IMR-90 (cell line): ENCODE measurements at regions not wholly inside any gene's neighbourhood (a gene's known extent, or its start where the extent isn't known, plus 50 kb on each side); places are given as distances from the start of the nearest gene placed in this dataset.

Source experiments
- CEBPB ChIP-seq: IDR thresholded peaks from 2 replicates; pipeline ENCODE4 v1.6.1; 2012; ENCODE audit warnings: low read depth, low read length, improper control_type of control experiment
- CTCF ChIP-seq: conservative IDR thresholded peaks from 2 replicates; pipeline ENCODE4 v1.5.1; 2012; ENCODE audit warnings: mild to moderate bottlenecking, low read depth, low read length, improper control_type of control experiment
- FOS ChIP-seq: fragments of 150-350 bp; IDR thresholded peaks from 2 replicates; pipeline ENCODE4 v1.6.1; 2016; ENCODE audit warnings: low read depth, low read length
- MAZ ChIP-seq: IDR thresholded peaks from 2 replicates; pipeline ENCODE4 v1.6.1; 2012; ENCODE audit warnings: low read depth, mild to moderate bottlenecking, low read length, improper control_type of control experiment, moderate library complexity, borderline replicate concordance
- POLR2A ChIP-seq: IDR thresholded peaks from 2 replicates; pipeline ENCODE4 v1.6.1; 2012; ENCODE audit warnings: mild to moderate bottlenecking, low read depth, low read length
- RCOR1 ChIP-seq: IDR thresholded peaks from 2 replicates; pipeline ENCODE4 v1.6.1; 2012; ENCODE audit warnings: mild to moderate bottlenecking, low read length, improper control_type of control experiment; ENCODE audit not compliant: insufficient replicate concordance
- SMC3 ChIP-seq: fragments of 150-350 bp; IDR thresholded peaks from 2 replicates; pipeline ENCODE4 v1.6.1; 2016; ENCODE audit warnings: low read depth, mild to moderate bottlenecking, antibody characterized with exemption, low read length, moderate library complexity
- TF ChIP-seq, protein P1 (sequence below): fragments of 150-350 bp; IDR thresholded peaks from 2 replicates; pipeline ENCODE4 v1.6.1; 2017; ENCODE audit warnings: mild to moderate bottlenecking, antibody characterized with exemption, low read length, low read depth

- TF ChIP-seq CTCF (no peak), FOS (no peak), RCOR1 (no peak), MAZ (no peak), SMC3 (no peak), POLR2A (no peak), CEBPB (no peak)
- TF ChIP-seq, protein P1, sequence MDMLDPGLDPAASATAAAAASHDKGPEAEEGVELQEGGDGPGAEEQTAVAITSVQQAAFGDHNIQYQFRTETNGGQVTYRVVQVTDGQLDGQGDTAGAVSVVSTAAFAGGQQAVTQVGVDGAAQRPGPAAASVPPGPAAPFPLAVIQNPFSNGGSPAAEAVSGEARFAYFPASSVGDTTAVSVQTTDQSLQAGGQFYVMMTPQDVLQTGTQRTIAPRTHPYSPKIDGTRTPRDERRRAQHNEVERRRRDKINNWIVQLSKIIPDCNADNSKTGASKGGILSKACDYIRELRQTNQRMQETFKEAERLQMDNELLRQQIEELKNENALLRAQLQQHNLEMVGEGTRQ, result no peak
These were observed 423.6 kb downstream of the CDK5RAP2 start for GRCh38 chr9:120156376-120156775.
